DMS53 (cell line): ENCODE measurements at regions not wholly inside any gene's neighbourhood (a gene's known extent, or its start where the extent isn't known, plus 50 kb on each side); places are given as distances from the start of the nearest gene placed in this dataset.
"Not testable (repeated sequence)": the region's sequence is repeated elsewhere in the genome, so short reads cannot be mapped to it uniquely, and the experiment has no call there.

Experiments
- DNase-seq: peaks from one replicate; lab custom pipeline; 2025; lab: John Stamatoyannopoulos, UW

- DNase-seq = no peak
These were observed 146.7 kb upstream of the ATXN1 start for GRCh38 chr6:16907991-16908390.

GRCh38 chr6:16904957-16905356, 143.7 kb upstream of the ATXN1 start:
- DNase-seq = no peak

DNA sequence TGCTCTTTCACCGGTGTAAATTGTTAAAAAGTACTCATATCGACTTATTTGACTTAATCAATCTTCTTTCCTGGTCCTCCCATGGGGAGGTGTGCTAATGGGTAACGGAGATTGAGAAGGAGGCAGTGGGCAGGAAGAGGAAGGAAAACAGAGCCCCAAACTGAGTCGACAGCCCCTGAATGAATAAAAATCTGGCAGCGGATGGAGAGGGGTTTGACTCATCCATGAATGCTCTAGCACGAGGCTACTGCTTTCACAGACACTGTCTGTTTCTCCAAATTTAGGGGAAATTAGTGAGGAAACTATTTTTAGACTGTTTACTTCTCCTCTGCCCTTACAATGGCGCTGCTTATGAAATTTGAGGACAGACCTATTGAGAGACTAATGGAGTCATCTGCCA, 142.2 kb upstream of the ATXN1 start:
- no peak for DNase-seq

- DNase-seq = no peak
These were observed 141.2 kb upstream of the ATXN1 start for GRCh38 chr6:16902502-16902901.

DNA sequence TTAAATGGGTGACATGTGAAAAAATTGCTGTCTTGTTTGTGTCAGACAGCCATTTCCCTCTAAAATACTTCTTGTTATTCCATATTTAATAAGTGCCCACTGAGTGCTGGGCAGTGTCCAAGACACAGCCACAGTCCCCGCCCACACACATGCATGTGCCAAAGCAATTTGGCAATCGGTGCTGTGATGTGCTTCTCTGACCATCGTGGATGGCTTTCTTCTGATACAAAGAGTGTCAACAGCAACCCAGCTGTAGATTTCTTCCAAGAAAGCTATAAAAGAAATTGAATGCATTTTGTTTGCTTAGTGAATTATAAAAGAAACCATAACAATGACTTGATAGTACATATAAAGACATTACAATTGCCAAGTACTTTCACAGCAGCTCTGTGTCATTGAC, 140.5 kb upstream of the ATXN1 start:
- no peak for DNase-seq

DNA sequence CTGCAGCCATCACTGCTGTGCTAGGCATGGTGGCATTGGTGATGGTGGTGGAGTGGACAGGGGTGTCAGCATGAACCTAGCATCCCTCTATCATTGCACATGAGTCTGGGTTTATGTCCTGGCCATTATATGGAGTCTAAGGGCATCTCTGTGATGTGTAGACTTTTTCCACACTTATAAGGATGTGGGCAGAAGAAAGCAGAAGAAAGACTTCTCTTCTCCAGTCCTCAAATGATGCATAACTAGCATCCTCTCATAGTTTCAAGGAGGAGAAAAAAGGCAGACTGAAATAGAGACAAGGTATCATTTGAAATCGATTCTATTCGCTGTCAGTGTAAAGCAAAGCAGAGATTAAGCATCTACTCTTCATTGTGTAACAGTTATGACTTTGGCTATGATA, 140.0 kb upstream of the ATXN1 start:
- DNase-seq = no peak

DNA sequence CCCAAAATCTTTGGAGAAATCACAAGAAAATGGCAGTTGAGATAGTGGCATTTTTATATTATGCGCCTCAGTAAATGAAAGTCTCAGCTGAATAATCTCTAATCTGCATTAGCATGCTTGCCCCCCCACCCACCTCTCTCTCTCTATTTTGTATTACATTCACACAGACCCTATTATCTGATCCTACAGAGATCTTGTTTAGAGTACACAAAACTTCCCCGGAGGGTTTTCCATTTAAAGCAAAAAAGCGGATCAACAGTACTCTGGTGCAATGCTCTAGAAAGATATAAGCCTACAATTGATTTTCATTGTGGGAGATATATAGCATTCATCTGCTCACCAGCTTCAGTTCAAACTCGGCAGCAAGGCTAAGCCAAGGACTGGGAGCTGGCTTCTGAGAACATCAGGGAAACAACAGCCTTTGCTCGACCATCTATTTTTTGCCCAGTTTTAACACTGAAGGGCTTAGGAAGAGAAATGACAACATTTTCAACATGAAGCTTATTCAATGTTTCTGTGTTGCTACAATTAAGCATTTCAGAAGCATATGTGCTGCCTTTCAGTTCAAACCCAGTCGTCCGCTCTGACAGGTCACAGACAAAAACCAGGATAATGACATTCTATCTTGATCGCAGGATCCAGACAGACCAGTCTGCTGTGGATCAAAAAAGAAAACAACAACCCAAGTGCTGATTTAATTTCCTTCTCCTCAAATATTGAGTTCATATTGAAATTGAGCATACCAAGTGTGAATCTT, 137.6 kb upstream of the ATXN1 start:
- no peak for DNase-seq

GRCh38 chr6:16897669-16898068, 136.4 kb upstream of the ATXN1 start:
- no peak for DNase-seq

DNA sequence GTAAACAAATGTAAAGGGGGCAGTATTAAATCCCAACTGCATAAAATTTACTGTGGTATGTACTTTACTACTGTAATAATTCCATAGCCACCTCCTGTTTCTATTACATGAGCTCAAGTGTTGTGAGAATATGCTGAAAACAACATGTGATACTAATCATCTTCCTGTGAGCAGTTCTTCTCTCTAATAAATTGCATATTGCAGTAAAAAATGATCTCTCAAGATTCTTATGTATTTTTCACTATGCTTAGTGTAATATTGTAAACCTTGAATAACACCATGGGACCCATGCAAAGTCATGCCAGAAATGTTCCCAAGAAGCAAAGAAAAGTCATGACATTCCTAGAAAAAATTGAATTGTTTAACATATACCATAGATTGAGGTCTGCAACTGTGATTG, 133.0 kb upstream of the ATXN1 start:
- no peak for DNase-seq

DNA sequence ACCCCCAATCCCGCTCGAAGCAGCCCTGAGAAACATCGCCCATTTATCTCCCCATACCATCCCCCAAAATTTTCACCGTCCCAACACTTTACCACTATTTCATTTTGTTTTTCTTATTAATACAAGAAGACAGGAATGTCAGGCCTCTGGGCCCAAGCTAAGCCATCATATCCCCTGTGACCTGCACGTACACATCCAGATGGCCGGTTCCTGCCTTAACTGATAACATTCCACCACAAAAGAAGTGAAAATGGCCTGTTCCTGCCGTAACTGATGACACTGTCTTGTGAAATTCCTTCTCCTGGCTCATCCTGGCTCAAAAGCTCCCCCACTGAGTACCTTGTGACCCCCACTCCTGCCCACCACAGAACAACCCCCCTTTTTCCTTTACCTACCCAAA, 129.8 kb upstream of the ATXN1 start:
- not testable (repeated sequence) for DNase-seq

DNA sequence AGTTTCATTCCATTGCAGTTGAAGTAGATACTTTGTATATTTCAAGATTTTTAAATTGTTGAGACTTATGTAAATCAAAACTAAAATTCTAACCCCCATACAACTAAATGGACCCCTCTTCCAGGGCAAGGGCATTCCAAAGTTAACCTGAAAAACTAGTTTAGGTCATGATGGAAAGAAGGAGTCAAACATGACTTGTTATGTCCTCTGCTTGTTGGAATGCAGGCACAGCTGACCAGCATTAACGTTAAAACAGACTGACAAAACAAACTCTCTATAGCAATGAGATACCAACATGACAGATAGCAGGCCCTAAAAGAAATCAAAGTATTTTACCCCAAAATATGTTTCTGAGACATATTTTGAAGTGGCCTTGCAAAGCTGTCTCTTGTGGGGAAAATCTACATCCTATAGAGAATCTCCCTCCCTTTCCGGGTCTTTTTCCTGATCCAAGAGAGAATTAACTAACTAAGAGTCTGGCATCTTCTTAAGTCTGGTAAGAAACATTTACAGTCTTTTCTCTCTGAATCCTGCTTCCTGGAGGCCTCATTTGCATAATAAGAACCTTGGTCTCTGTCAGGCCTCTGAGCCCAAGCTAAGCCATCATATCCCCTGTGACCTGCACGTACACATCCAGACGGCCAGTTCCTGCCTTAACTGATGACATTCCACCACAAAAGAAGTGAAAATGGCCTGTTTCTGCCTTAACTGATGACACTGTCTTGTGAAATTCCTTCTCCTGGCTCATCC, 124.3 kb upstream of the ATXN1 start:
- DNase-seq = no peak

DNA sequence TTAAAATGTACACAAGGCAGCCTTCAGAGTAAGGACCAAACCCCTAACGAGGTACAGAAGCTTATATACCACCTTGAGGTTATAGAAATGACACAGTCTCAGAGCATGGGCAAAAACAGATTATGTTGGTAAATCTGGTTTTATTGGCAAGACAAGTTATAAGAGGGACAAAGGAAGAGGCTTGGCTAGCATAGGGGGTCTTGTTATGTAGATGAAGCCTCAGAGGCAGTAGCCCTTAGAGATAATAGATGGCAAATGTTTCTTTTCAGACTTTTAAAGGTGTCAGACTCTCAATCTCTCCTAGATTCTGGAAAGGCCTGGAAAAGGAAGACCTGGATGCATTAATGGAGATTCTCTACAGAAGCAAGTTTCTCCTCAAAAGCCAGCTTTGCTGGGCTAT, 123.3 kb upstream of the ATXN1 start:
- DNase-seq = no peak

GRCh38 chr6:16883414-16883813, 122.2 kb upstream of the ATXN1 start:
- DNase-seq = no peak

DNA sequence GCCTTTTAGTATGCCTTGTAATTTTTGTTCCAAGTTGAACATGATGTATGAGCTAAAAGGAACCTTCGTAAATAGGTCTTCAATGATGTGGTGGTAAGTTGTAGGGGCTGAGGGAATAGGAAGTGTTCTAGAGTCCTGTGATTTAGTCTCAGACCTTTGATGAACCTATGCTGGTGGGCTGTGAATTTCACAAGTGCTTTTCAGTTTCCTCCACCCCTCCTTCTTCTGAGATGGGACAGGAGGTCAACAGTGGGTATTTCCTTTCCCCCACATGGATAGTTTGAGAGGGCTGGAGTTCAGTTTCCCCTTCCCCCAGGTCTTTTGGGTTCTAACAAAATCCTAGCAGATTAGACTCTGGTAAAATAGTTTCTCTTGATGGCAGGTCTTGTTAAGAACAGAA, 121.0 kb upstream of the ATXN1 start:
- DNase-seq = no peak

- DNase-seq = not testable (repeated sequence)
These were observed 115.6 kb upstream of the ATXN1 start for GRCh38 chr6:16876852-16877251.

- no peak for DNase-seq
These were observed 114.9 kb upstream of the ATXN1 start for GRCh38 chr6:16876201-16876600.

DNA sequence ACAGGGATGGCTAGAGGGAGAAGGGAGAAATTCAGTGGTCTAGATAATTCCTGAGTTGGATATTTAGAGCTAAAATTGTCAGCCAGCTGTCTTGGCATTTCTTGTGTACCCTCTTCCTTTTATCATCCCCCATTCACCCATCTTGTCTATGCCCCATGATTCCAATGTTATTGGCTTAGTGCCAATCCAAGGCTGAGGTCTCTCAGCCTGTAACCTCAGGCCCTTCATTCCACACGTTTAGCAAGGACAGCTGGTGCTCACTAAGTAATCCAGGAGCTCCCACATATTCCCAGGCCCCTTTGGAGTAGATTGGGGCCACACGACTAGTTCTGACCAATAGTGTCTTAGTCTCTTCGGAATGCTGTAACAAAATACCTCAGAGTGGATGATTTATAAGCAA, 112.4 kb upstream of the ATXN1 start:
- DNase-seq = no peak

- DNase-seq = no peak
These were observed 111.4 kb upstream of the ATXN1 start for GRCh38 chr6:16872543-16873235.

DNA sequence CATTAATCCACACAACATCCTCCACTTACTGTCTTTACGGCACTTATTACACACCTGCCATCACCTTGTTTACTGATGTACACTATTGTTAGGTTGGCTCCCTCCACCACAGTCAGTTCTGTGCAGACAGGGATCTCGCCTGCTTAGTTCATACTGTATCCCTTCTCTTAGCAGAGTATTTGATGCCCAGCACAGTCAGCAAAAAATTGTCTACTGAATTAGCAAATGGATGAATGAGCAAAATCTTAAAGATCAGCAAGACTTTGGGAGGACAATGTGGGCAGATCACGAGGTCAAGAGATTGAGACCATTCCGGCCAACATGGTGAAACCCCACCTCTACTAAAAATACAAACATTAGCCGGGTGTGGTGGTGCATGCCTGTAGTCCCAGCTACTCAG, 109.8 kb upstream of the ATXN1 start:
- DNase-seq = no peak

GRCh38 chr6:16868968-16869367, 107.7 kb upstream of the ATXN1 start:
- DNase-seq = no peak

- no peak for DNase-seq
These were observed 96.8 kb upstream of the ATXN1 start for GRCh38 chr6:16857969-16858592.

DNA sequence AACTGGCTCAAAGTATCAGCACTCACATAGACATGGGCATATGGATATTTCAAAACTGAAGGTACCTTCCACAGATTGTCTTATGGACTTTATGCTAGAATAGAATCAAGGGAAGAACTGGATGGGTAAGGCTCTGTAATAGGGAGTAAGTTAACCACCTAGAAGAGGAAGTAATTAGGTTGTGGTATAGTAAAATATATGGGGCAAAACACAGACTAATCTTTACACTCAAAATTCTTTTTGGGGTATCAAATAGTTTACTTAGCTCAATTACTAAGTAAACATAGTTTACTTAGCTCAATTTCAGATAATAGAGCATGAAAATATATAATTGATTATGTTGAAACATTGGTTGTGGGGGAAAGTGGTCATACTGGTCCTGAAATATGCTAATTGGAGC, 94.2 kb upstream of the ATXN1 start:
- DNase-seq = no peak

DNA sequence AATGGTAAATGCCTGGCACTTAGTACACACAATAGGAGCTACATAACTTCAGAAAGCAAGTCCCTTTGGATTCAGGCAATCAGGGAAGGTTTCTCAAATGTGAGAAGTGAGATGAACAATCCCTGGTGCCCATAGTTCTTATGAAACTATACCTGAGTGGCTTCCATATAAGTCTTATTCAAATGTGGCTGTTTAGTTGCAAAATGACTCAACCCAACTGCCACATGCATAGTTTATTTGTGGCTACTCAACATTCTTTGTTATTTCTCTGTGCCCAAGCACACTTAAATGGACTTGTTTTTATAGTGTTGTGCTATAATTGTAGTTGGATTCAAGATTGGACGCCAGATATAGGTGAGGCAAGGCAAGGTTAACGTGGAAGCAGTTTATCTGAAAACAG, 93.7 kb upstream of the ATXN1 start:
- DNase-seq = no peak
